ENCODE measurements at regions not wholly inside any gene's neighbourhood (a gene's known extent, or its start where the extent isn't known, plus 50 kb on each side); places are given as distances from the start of the nearest gene placed in this dataset.

GRCh38 chr4:182973941-182974340, 56.8 kb upstream of the DCTD start:
- in situ Hi-C loops (cut with MboI; ENCODE audit: low sequenced_read_pairs) (no loop called here), dilution Hi-C loops (cut with HindIII; ENCODE audit: low sequenced_read_pairs, unreplicated experiment) (no loop called here), intact Hi-C loops (cut with micrococcal nuclease) (loop anchor here (2.0 kb wide), 1 partner anchor 25 kb away; no protein-coding TSS in a partner anchor)
- H4K20me1 ChIP-seq (ENCODE audit: insufficient read depth, low read length) = no peaks in the 10 kb centered on the region
- WGBS, 2 experiments (ENCODE audit: extremely low coverage in 2 of 2, insufficient read length in 1 of 2) = 96% methylated on average over 7 of the region's 11 CpGs; no CpG with 5 or more reads in 1 of the 2 experiments
- DNase-seq = peak; percentile 18
- H2BK120ac ChIP-seq (ENCODE audit: low read depth, low read length) = peak overlapping the region; percentile 55
- no peak overlapping the region for H3K23ac ChIP-seq (ENCODE audit: low read depth, low read length)
- H3K79me1 ChIP-seq (ENCODE audit: low read depth in 1 of 2, low read length in 2 of 2) = no peaks in the 10 kb centered on the region
- ChIA-PET POLR2A (ENCODE audit: unreplicated experiment) (no interaction called here), CTCF (no interaction called here)
- no peak overlapping the region for H2BK15ac ChIP-seq (ENCODE audit: low read depth, low read length)
- peak overlapping the region in 1 of 2 experiments; percentile 37; a peak in 1 of 4 replicates for H4K8ac ChIP-seq (ENCODE audit: low read depth in 2 of 2, low read length in 2 of 2)
- H3K36me3 ChIP-seq (ENCODE audit: control insufficient read depth, insufficient read depth, low read length) = no peaks in the 10 kb centered on the region
- H3K4me2 ChIP-seq (ENCODE audit: low read depth, low read length) = no peak overlapping the region
- no peak overlapping the region for H4K91ac ChIP-seq (ENCODE audit: insufficient read depth, low read depth, low read length)
- H3K4me1 ChIP-seq (ENCODE audit: control insufficient read depth, insufficient read depth, low read length) = peaks cover 7% of the 10 kb centered on the region; the same call in 1 of the 2 replicates
- no peak overlapping the region for H3K27ac ChIP-seq (ENCODE audit: insufficient read depth, low read length)
- no peak overlapping the region for H3K56ac ChIP-seq (ENCODE audit: extremely low read depth, insufficient read depth, low read length)
- H3K14ac ChIP-seq (replicated peaks; ENCODE audit: low read depth, low read length) = no peak overlapping the region
- TF ChIP-seq NFE2L2 (IDR thresholded peaks at IDR 0.05; ENCODE audit: low read depth, low read length) (no peak), FOS (IDR thresholded peaks at IDR 0.05; ENCODE audit: low read depth, low read length) (no peak), MAFK (IDR thresholded peaks at IDR 0.05; ENCODE audit: low read depth, low read length) (no peak), MXI1 (IDR thresholded peaks at IDR 0.05; ENCODE audit: borderline replicate concordance, low read depth, low read length) (no peak), POLR2A (IDR thresholded peaks at IDR 0.05; ENCODE audit: low read depth, low read length) (no peak), MAZ (IDR thresholded peaks at IDR 0.05; ENCODE audit: borderline replicate concordance, low read depth, low read length) (no peak), CEBPB (IDR thresholded peaks at IDR 0.05; ENCODE audit: low read depth, low read length) (no peak), RAD21 (IDR thresholded peaks at IDR 0.05; ENCODE audit: low read length) (no peak), USF2 (IDR thresholded peaks at IDR 0.05; ENCODE audit: low read depth, low read length) (no peak), RCOR1 (IDR thresholded peaks at IDR 0.05; ENCODE audit: insufficient replicate concordance, low read length) (no peak), RFX5 (IDR thresholded peaks at IDR 0.05; ENCODE audit: low read depth, low read length) (no peak), BHLHE40 (IDR thresholded peaks at IDR 0.05; ENCODE audit: low read depth, low read length) (no peak), SMC3 (IDR thresholded peaks at IDR 0.05; ENCODE audit: low read depth, low read length) (no peak), CHD1 (IDR thresholded peaks at IDR 0.05; ENCODE audit: low read depth, low read length) (no peak)
- TF ChIP-seq, protein P1, sequence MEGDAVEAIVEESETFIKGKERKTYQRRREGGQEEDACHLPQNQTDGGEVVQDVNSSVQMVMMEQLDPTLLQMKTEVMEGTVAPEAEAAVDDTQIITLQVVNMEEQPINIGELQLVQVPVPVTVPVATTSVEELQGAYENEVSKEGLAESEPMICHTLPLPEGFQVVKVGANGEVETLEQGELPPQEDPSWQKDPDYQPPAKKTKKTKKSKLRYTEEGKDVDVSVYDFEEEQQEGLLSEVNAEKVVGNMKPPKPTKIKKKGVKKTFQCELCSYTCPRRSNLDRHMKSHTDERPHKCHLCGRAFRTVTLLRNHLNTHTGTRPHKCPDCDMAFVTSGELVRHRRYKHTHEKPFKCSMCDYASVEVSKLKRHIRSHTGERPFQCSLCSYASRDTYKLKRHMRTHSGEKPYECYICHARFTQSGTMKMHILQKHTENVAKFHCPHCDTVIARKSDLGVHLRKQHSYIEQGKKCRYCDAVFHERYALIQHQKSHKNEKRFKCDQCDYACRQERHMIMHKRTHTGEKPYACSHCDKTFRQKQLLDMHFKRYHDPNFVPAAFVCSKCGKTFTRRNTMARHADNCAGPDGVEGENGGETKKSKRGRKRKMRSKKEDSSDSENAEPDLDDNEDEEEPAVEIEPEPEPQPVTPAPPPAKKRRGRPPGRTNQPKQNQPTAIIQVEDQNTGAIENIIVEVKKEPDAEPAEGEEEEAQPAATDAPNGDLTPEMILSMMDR (conservative IDR thresholded peaks at IDR 0.05; ENCODE audit: low read depth, low read length) = no peak
- TF ChIP-seq, protein P2, sequence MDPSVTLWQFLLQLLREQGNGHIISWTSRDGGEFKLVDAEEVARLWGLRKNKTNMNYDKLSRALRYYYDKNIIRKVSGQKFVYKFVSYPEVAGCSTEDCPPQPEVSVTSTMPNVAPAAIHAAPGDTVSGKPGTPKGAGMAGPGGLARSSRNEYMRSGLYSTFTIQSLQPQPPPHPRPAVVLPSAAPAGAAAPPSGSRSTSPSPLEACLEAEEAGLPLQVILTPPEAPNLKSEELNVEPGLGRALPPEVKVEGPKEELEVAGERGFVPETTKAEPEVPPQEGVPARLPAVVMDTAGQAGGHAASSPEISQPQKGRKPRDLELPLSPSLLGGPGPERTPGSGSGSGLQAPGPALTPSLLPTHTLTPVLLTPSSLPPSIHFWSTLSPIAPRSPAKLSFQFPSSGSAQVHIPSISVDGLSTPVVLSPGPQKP (IDR thresholded peaks at IDR 0.05; ENCODE audit: borderline replicate concordance, low read depth, low read length) = no peak
- H3K9me1 ChIP-seq (ENCODE audit: insufficient read depth, low read length) = no peaks in the 10 kb centered on the region
- ATAC-seq (ENCODE audit: low read depth) = no peak
- H4K5ac ChIP-seq (ENCODE audit: low read depth, low read length) = no peak overlapping the region
- H2AK9ac ChIP-seq (replicated peaks; ENCODE audit: low read depth, low read length, poor library complexity) = no peak overlapping the region
- BruUV-seq (replicated peaks) = no TSS peak
- no peak overlapping the region for H3K18ac ChIP-seq (ENCODE audit: low read depth, low read length)
- H3K9ac ChIP-seq (ENCODE audit: low read depth, low read length) = no peak overlapping the region
- peak overlapping the region; percentile 56 for H2BK20ac ChIP-seq (ENCODE audit: low read depth, low read length)
- no peaks in the 10 kb centered on the region for H3K27me3 ChIP-seq (ENCODE audit: control insufficient read depth, insufficient read depth, low read length)
- H2AFZ ChIP-seq (replicated peaks; ENCODE audit: low read length, poor library complexity) = peak overlapping the region; percentile 10
- no peak overlapping the region for H3K4me3 ChIP-seq (ENCODE audit: insufficient read depth, low read depth, low read length)
- no peak overlapping the region for H2BK5ac ChIP-seq (ENCODE audit: low read depth, low read length, poor library complexity, severe bottlenecking)
- H3K4ac ChIP-seq (ENCODE audit: low read depth, low read length) = 0 out of 2 replicates have a peak overlapping the region, but pooled peaks have one; percentile 25
- H2AK5ac ChIP-seq (ENCODE audit: low read depth, low read length) = peak overlapping the region; percentile 43; the same call in 1 of the 2 replicates
- H3K9me3 ChIP-seq (ENCODE audit: control insufficient read depth, insufficient read depth, low read length) = no peaks in the 10 kb centered on the region; the same call in 1 of the 2 replicates
